ENCODE measurements at regions not wholly inside any gene's neighbourhood (a gene's known extent, or its start where the extent isn't known, plus 50 kb on each side); places are given as distances from the start of the nearest gene placed in this dataset.

GRCh38 chr16:87057211-87057881 is 259.8 kb downstream of the C16orf95 start:
- no peaks in the 10 kb centered on the region for H3K79me2 ChIP-seq
- H3K4me1 ChIP-seq (ENCODE audit: insufficient read depth): no peaks in the 10 kb centered on the region
- H3K4me3 ChIP-seq: no peak overlapping the region
- no peak for DNase-seq (ENCODE audit: low spot score)
- H4K20me1 ChIP-seq (ENCODE audit: insufficient read depth, poor library complexity, severe bottlenecking): no peaks in the 10 kb centered on the region
- H3K27ac ChIP-seq: no peak overlapping the region
- H3K4me2 ChIP-seq: no peak overlapping the region
- TF ChIP-seq EZH2phosphoT487 (IDR thresholded peaks at IDR 0.05; ENCODE audit: low read depth, severe bottlenecking, unreplicated experiment) (no peak), EZH2 (IDR thresholded peaks at IDR 0.05; ENCODE audit: borderline replicate concordance) (no peak), CTCF (IDR thresholded peaks at IDR 0.05; ENCODE audit: poor library complexity) (no peak)
- no peaks in the 10 kb centered on the region for H3K9me3 ChIP-seq (ENCODE audit: low read depth)
- H2AFZ ChIP-seq: no peak overlapping the region
- no peaks in the 10 kb centered on the region for H3K9me2 ChIP-seq (replicated peaks; ENCODE audit: insufficient read depth)
- H3K27me3 ChIP-seq: peaks cover 16% of the 10 kb centered on the region
- no peaks in the 10 kb centered on the region for H3K36me3 ChIP-seq (replicated peaks; ENCODE audit: insufficient read depth, low read depth)
- 92% methylated on average over 25 of the region's 26 CpGs for WGBS (ENCODE audit: low lambda C conversion rate, missing lambda C conversion rate)

- no peak for DNase-seq (ENCODE audit: low spot score)
- no peak overlapping the region for H3K4me3 ChIP-seq
- WGBS (ENCODE audit: low lambda C conversion rate, missing lambda C conversion rate): 95% methylated on average over 23 of the region's 26 CpGs
- no peak overlapping the region for H2AFZ ChIP-seq
- H3K79me2 ChIP-seq: no peaks in the 10 kb centered on the region
- no peak overlapping the region for H3K4me2 ChIP-seq
- TF ChIP-seq CTCF (IDR thresholded peaks at IDR 0.05; ENCODE audit: poor library complexity): no peak
- TF ChIP-seq EZH2phosphoT487 (IDR thresholded peaks at IDR 0.05; ENCODE audit: low read depth, severe bottlenecking, unreplicated experiment): no peak
- no peak for TF ChIP-seq EZH2 (IDR thresholded peaks at IDR 0.05; ENCODE audit: borderline replicate concordance)
- H3K9me2 ChIP-seq (replicated peaks; ENCODE audit: insufficient read depth): no peaks in the 10 kb centered on the region
- H3K27ac ChIP-seq: no peak overlapping the region
- H3K4me1 ChIP-seq (ENCODE audit: insufficient read depth): no peaks in the 10 kb centered on the region
- H3K9me3 ChIP-seq (ENCODE audit: low read depth): no peaks in the 10 kb centered on the region
- peaks cover 13% of the 10 kb centered on the region for H3K27me3 ChIP-seq
- H3K36me3 ChIP-seq (replicated peaks; ENCODE audit: insufficient read depth, low read depth): no peaks in the 10 kb centered on the region
- H4K20me1 ChIP-seq (ENCODE audit: insufficient read depth, poor library complexity, severe bottlenecking): no peaks in the 10 kb centered on the region
Observed at GRCh38 chr16:87057951-87058560, 259.1 kb downstream of the C16orf95 start.

GRCh38 chr16:87058728-87059250 is 258.4 kb downstream of the C16orf95 start:
- H3K9me2 ChIP-seq (replicated peaks; ENCODE audit: insufficient read depth): no peaks in the 10 kb centered on the region
- 92% methylated on average over 17 of the region's 17 CpGs for WGBS (ENCODE audit: low lambda C conversion rate, missing lambda C conversion rate)

More at GRCh38 chr16:87058728-87059250, 258.4 kb downstream of the C16orf95 start:
- Histone ChIP-seq H3K4me3 (no peak overlapping the region), H3K4me2 (no peak overlapping the region), H3K27ac (no peak overlapping the region), H3K27me3 (peaks cover 15% of the 10 kb centered on the region), H3K36me3 (replicated peaks; ENCODE audit: insufficient read depth, low read depth) (no peaks in the 10 kb centered on the region), H4K20me1 (ENCODE audit: insufficient read depth, poor library complexity, severe bottlenecking) (no peaks in the 10 kb centered on the region), H3K4me1 (ENCODE audit: insufficient read depth) (no peaks in the 10 kb centered on the region), H3K79me2 (no peaks in the 10 kb centered on the region), H3K9me3 (ENCODE audit: low read depth) (no peaks in the 10 kb centered on the region), H2AFZ (no peak overlapping the region)
- no peak for DNase-seq (ENCODE audit: low spot score)
- TF ChIP-seq EZH2 (IDR thresholded peaks at IDR 0.05; ENCODE audit: borderline replicate concordance): no peak
- no peak for TF ChIP-seq CTCF (IDR thresholded peaks at IDR 0.05; ENCODE audit: poor library complexity)
- TF ChIP-seq EZH2phosphoT487 (IDR thresholded peaks at IDR 0.05; ENCODE audit: low read depth, severe bottlenecking, unreplicated experiment): no peak

All from hepatocyte (in vitro differentiated cells).